ENCODE measurements at regions not wholly inside any gene's neighbourhood (a gene's known extent, or its start where the extent isn't known, plus 50 kb on each side); places are given as distances from the start of the nearest gene placed in this dataset.

GRCh38 chr9:113694912-113695311, 181.2 kb upstream of the ZNF618 start:
- Histone ChIP-seq H3K36me3 (no peaks in the 10 kb centered on the region), H3K4me3 (no peak overlapping the region), H3K9me3 (peaks cover 0 to 8% (median 5%) of the 10 kb centered on the region in 4 donors), H3K27me3 (peaks cover 0 to 20% (median 0%) of the 10 kb centered on the region in 3 donors), H3K4me1 (no peaks in the 10 kb centered on the region), H3K27ac (no peak overlapping the region)
- intact Hi-C loops (cut with DNase I; ENCODE audit: low total_unique reads) = no loop called here
- no peak for DNase-seq
- 75 to 90% (median 81%) methylated on average over 4 of the region's 4 CpGs for WGBS, 5 donors
- TF ChIP-seq CTCF (IDR thresholded peaks at IDR 0.05) = no peak
- no peak for TF ChIP-seq POLR2A (IDR thresholded peaks at IDR 0.05)
- no peak for TF ChIP-seq EP300 (IDR thresholded peaks at IDR 0.05)
- TF ChIP-seq POLR2AphosphoS5 (IDR thresholded peaks at IDR 0.05) = no peak

GRCh38 chr9:113695440-113695851, 180.7 kb upstream of the ZNF618 start:
- intact Hi-C loops (cut with DNase I; ENCODE audit: low total_unique reads) = no loop called here
- WGBS, 5 donors = 64 to 90% (median 81%) methylated on average over 2 of the region's 2 CpGs

GRCh38 chr9:113695901-113696300, 180.2 kb upstream of the ZNF618 start:
- Histone ChIP-seq H3K27ac (no peak overlapping the region), H3K4me3 (no peak overlapping the region), H3K36me3 (no peaks in the 10 kb centered on the region), H3K4me1 (no peaks in the 10 kb centered on the region), H3K9me3 (peaks cover 0 to 8% (median 5%) of the 10 kb centered on the region in 4 donors), H3K27me3 (peaks cover 0 to 20% (median 0%) of the 10 kb centered on the region in 3 donors)
- WGBS, 5 donors = 44 to 72% (median 63%) methylated on average over 2 of the region's 2 CpGs
- no peak for DNase-seq
- intact Hi-C loops (cut with DNase I; ENCODE audit: low total_unique reads) = no loop called here
- TF ChIP-seq POLR2A (IDR thresholded peaks at IDR 0.05) = no peak
- TF ChIP-seq POLR2AphosphoS5 (IDR thresholded peaks at IDR 0.05) = no peak
- no peak for TF ChIP-seq CTCF (IDR thresholded peaks at IDR 0.05)
- TF ChIP-seq EP300 (IDR thresholded peaks at IDR 0.05) = no peak

More at GRCh38 chr9:113695440-113695851, 180.7 kb upstream of the ZNF618 start:
- Histone ChIP-seq H3K4me3 (no peak overlapping the region), H3K4me1 (no peaks in the 10 kb centered on the region), H3K36me3 (no peaks in the 10 kb centered on the region), H3K27ac (no peak overlapping the region), H3K27me3 (peaks cover 0 to 20% (median 0%) of the 10 kb centered on the region in 3 donors), H3K9me3 (peaks cover 0 to 8% (median 5%) of the 10 kb centered on the region in 4 donors)
- no peak for DNase-seq
- no peak for TF ChIP-seq EP300 (IDR thresholded peaks at IDR 0.05)
- no peak for TF ChIP-seq POLR2A (IDR thresholded peaks at IDR 0.05)
- no peak for TF ChIP-seq CTCF (IDR thresholded peaks at IDR 0.05)
- no peak for TF ChIP-seq POLR2AphosphoS5 (IDR thresholded peaks at IDR 0.05)

DNA sequence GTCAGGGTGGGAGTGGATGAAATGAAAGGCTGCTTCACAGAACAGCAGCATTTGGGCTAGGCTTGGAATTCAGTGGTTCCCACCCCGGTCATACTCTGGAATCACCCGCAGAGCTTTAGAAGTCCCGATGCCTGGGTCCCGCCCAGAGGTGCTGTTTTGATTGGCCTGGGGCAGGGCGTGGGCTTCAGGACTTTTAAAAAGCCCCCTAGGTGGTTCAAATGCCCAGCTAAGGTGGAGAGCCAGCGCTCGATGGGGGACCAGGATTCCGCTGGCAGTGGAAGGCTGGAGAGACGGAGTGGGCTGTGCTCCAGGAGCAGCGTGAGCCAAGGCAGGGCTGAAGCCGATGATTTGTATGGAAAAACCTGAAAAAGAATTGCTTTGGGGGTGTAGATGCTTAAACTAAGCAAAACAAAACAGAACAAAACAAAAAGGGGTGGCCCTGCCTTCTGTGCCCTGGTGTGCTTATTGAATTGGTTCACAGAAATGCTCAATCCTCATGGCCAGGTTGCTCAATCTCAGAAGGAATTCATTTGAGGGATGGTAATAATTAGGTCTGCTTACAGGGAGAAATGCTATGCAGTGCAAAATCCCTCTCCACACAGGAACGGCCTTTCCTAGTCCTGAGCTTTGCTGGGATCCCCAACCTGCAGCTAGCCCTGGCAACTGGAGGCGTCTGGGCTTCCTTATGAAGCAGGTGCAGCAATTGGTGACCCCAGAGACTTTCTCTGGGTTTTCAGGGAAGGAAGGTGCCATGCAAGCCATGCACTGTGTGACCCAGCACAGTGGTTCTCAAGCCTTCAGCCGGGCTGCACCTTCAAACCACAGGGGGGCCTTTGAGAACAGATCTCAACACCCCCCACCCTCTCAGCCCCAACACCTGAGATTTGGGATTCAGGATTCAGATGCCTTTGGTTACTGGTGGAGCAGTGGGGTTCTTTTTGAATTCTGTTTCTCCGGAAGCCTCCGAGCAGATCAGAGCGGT, 174.0 kb upstream of the ZNF618 start:
- intact Hi-C loops (cut with DNase I; ENCODE audit: low total_unique reads) = no loop called here
- no peak for DNase-seq
- no peak for TF ChIP-seq POLR2A (IDR thresholded peaks at IDR 0.05)
- TF ChIP-seq EP300 (IDR thresholded peaks at IDR 0.05) = no peak
- no peak for TF ChIP-seq POLR2AphosphoS5 (IDR thresholded peaks at IDR 0.05)
- TF ChIP-seq CTCF (IDR thresholded peaks at IDR 0.05) = no peak
- H3K9me3 ChIP-seq = no peaks in the 10 kb centered on the region
- H3K27me3 ChIP-seq = no peaks in the 10 kb centered on the region
- no peak overlapping the region for H3K27ac ChIP-seq
- H3K36me3 ChIP-seq = no peaks in the 10 kb centered on the region
- WGBS, 5 donors = 64 to 84% (median 73%) methylated on average over 17 of the region's 17 CpGs
- no peak overlapping the region for H3K4me3 ChIP-seq
- H3K4me1 ChIP-seq = peaks cover 0 to 8% (median 4%) of the 10 kb centered on the region in 4 donors
